ENCODE measurements at regions not wholly inside any gene's neighbourhood (a gene's known extent, or its start where the extent isn't known, plus 50 kb on each side); places are given as distances from the start of the nearest gene placed in this dataset.

GRCh38 chr20:19964289-19965265 is 52.6 kb upstream of the NAA20 start:
- in situ Hi-C loops (cut with MboI; ENCODE audit: low pct_unique_long_range_greater_than_20kb, low sequenced_read_pairs, unreplicated experiment), result no loop called here
- no peak for DNase-seq (ENCODE audit: low spot score)

DNA sequence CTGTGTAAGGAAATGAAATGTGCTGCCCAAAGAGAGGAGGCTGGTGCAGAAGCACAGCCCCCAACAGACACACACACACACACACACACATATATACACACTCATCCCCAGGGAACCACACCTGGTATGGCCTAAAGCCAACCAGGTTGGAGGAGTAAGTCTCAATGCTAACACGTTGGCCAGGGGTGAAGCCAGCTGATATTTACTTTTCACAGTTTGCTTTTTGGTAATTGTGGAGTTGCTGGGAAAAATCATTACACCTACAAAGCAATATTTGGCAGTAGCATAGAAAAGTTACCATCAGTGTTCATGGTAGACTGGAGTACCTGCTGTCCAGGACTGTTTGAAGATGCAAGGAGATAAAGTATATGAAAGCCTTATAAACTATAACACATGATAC is 50.3 kb upstream of the NAA20 start:
- in situ Hi-C loops (cut with MboI; ENCODE audit: low pct_unique_long_range_greater_than_20kb, low sequenced_read_pairs, unreplicated experiment), result no loop called here
- DNase-seq (ENCODE audit: low spot score), result no peak
- TF ChIP-seq, protein P1, sequence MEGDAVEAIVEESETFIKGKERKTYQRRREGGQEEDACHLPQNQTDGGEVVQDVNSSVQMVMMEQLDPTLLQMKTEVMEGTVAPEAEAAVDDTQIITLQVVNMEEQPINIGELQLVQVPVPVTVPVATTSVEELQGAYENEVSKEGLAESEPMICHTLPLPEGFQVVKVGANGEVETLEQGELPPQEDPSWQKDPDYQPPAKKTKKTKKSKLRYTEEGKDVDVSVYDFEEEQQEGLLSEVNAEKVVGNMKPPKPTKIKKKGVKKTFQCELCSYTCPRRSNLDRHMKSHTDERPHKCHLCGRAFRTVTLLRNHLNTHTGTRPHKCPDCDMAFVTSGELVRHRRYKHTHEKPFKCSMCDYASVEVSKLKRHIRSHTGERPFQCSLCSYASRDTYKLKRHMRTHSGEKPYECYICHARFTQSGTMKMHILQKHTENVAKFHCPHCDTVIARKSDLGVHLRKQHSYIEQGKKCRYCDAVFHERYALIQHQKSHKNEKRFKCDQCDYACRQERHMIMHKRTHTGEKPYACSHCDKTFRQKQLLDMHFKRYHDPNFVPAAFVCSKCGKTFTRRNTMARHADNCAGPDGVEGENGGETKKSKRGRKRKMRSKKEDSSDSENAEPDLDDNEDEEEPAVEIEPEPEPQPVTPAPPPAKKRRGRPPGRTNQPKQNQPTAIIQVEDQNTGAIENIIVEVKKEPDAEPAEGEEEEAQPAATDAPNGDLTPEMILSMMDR (IDR thresholded peaks at IDR 0.05; ENCODE audit: extremely low read depth, insufficient read depth, missing control alignments), result no peak

More at GRCh38 chr20:19964289-19965265, 52.6 kb upstream of the NAA20 start:
- TF ChIP-seq, protein P1 (IDR thresholded peaks at IDR 0.05; ENCODE audit: extremely low read depth, insufficient read depth, missing control alignments), result no peak

Measured in GM13977 (cell line).